Cerebellar cortex (tissue), 1 donor: ENCODE measurements at regions not wholly inside any gene's neighbourhood (a gene's known extent, or its start where the extent isn't known, plus 50 kb on each side); places are given as distances from the start of the nearest gene placed in this dataset.

ENCODE experiments used
- DNase-seq: peaks from one replicate; pipeline ENCODE4 v3.0.0-alpha.2; 2015; ENCODE audit warnings: low spot score

- no peak for DNase-seq
Measured at GRCh38 chr2:198701481-198701880, 756.3 kb downstream of the SATB2 start.

- no peak for DNase-seq
Measured at GRCh38 chr2:198700319-198700718, 757.4 kb downstream of the SATB2 start.

GRCh38 chr2:198698230-198698629 is 759.5 kb downstream of the SATB2 start:
- no peak for DNase-seq

- DNase-seq = no peak
Measured at GRCh38 chr2:198697794-198698193, 759.9 kb downstream of the SATB2 start.

- DNase-seq = no peak
Measured at GRCh38 chr2:198697218-198697617, 760.5 kb downstream of the SATB2 start.

GRCh38 chr2:198695879-198696278 is 761.9 kb downstream of the SATB2 start:
- DNase-seq = no peak

GRCh38 chr2:198692907-198693510 is 764.7 kb downstream of the SATB2 start:
- DNase-seq = no peak

GRCh38 chr2:198691236-198691635 is 766.5 kb downstream of the SATB2 start:
- no peak for DNase-seq

GRCh38 chr2:198664321-198664720 is 793.4 kb downstream of the SATB2 start:
- DNase-seq = no peak

GRCh38 chr2:198662905-198663304 is 794.8 kb downstream of the SATB2 start:
- DNase-seq = no peak

- DNase-seq = no peak
Measured at GRCh38 chr2:198660501-198660900, 797.2 kb downstream of the SATB2 start.

GRCh38 chr2:198659096-198659870 is 798.5 kb downstream of the SATB2 start:
- DNase-seq = no peak

GRCh38 chr2:198657512-198658121 is 800.1 kb downstream of the SATB2 start:
- DNase-seq = peak; percentile 7

GRCh38 chr2:198656869-198657268 is 800.9 kb downstream of the SATB2 start:
- DNase-seq = no peak

- no peak for DNase-seq
Measured at GRCh38 chr2:198654646-198655045, 803.1 kb downstream of the SATB2 start.

GRCh38 chr2:198653311-198653710 is 804.4 kb downstream of the SATB2 start:
- no peak for DNase-seq

- no peak for DNase-seq
Measured at GRCh38 chr2:198652461-198652860, 805.3 kb downstream of the SATB2 start.

GRCh38 chr2:198645816-198646215 is 811.9 kb downstream of the SATB2 start:
- no peak for DNase-seq

- no peak for DNase-seq
Measured at GRCh38 chr2:198641161-198641560, 816.6 kb downstream of the SATB2 start.

GRCh38 chr2:198640463-198640862 is 817.3 kb downstream of the SATB2 start:
- no peak for DNase-seq

- DNase-seq = no peak
Measured at GRCh38 chr2:198639580-198639979, 818.2 kb downstream of the SATB2 start.

GRCh38 chr2:198638577-198638976 is 819.2 kb downstream of the SATB2 start:
- DNase-seq = no peak

- no peak for DNase-seq
Measured at GRCh38 chr2:198630384-198630783, 826.0 kb downstream of the PLCL1 start.
